MM.1S (cell line): ENCODE measurements at regions not wholly inside any gene's neighbourhood (a gene's known extent, or its start where the extent isn't known, plus 50 kb on each side); places are given as distances from the start of the nearest gene placed in this dataset.

Source experiments
- CTCF ChIP-seq: fragments of 300-600 bp; sonication (generic); IDR thresholded peaks from 2 replicates; pipeline ENCODE4 v1.5.1; 2016; ENCODE audit warnings: antibody characterized with exemption, low read length, mixed read lengths
- EZH2 ChIP-seq: fragments of 300-600 bp; sonication (generic); optimal IDR thresholded peaks from 2 replicates; pipeline ENCODE3; 2017; ENCODE audit warnings: low read depth, mild to moderate bottlenecking, antibody characterized with exemption, low read length, mixed read lengths
- EZH2phosphoT487 ChIP-seq: fragments of 300-600 bp; sonication (generic); IDR thresholded peaks from 2 replicates; pipeline ENCODE4 v1.6.1; 2018; ENCODE audit warnings: antibody characterized with exemption, low read length

- TF ChIP-seq CTCF (no peak), EZH2 (no peak), EZH2phosphoT487 (no peak)
Measured at GRCh38 chr3:18144571-18144970, 280.6 kb downstream of the SATB1 start.
